HG03378 (cell line): ENCODE measurements at regions not wholly inside any gene's neighbourhood (a gene's known extent, or its start where the extent isn't known, plus 50 kb on each side); places are given as distances from the start of the nearest gene placed in this dataset.
"Not testable (repeated sequence)": the region's sequence is repeated elsewhere in the genome, so short reads cannot be mapped to it uniquely, and the experiment has no call there.

ENCODE experiments used
- ATAC-seq: cut with Tn5 transposase; IDR thresholded peaks from one replicate; pipeline ENCODE4 v1.9.1; 2021; ENCODE audit warnings: mild to moderate bottlenecking, moderate library complexity; ENCODE audit not compliant: unreplicated experiment

GRCh38 chr4:178137732-178138471, 695.7 kb upstream of the AGA start:
- ATAC-seq: no peak

GRCh38 chr4:178138491-178138890, 696.3 kb upstream of the AGA start:
- ATAC-seq: no peak

- ATAC-seq: no peak
Measured at GRCh38 chr4:178140326-178140915, 698.2 kb upstream of the AGA start.

GRCh38 chr4:178142724-178143123, 700.5 kb upstream of the AGA start:
- ATAC-seq: no peak

GRCh38 chr4:178148106-178148505, 705.9 kb upstream of the AGA start:
- ATAC-seq: no peak

- no peak for ATAC-seq
Measured at GRCh38 chr4:178165251-178165950, 723.2 kb upstream of the AGA start.

- ATAC-seq: no peak
Measured at GRCh38 chr4:178165951-178166308, 723.7 kb upstream of the AGA start.

- ATAC-seq: no peak
Measured at GRCh38 chr4:178173771-178174170, 731.5 kb upstream of the AGA start.

GRCh38 chr4:178174756-178175155, 732.5 kb upstream of the AGA start:
- no peak for ATAC-seq

- no peak for ATAC-seq
Measured at GRCh38 chr4:178185517-178185916, 743.3 kb upstream of the AGA start.

- no peak for ATAC-seq
Measured at GRCh38 chr4:178192611-178193010, 750.4 kb upstream of the AGA start.

GRCh38 chr4:178196751-178197374, 754.6 kb upstream of the AGA start:
- ATAC-seq: no peak

- no peak for ATAC-seq
Measured at GRCh38 chr4:178198691-178199090, 756.5 kb upstream of the AGA start.

- no peak for ATAC-seq
Measured at GRCh38 chr4:178202422-178202821, 760.2 kb upstream of the AGA start.

- no peak for ATAC-seq
Measured at GRCh38 chr4:178205826-178206225, 763.6 kb upstream of the AGA start.

- no peak for ATAC-seq
Measured at GRCh38 chr4:178215309-178215708, 773.1 kb upstream of the AGA start.

GRCh38 chr4:178215763-178216162, 773.5 kb upstream of the AGA start:
- no peak for ATAC-seq

- ATAC-seq: not testable (repeated sequence)
Measured at GRCh38 chr4:178226421-178226820, 784.2 kb upstream of the AGA start.

- ATAC-seq: no peak
Measured at GRCh38 chr4:178233906-178234305, 791.7 kb upstream of the AGA start.

- no peak for ATAC-seq
Measured at GRCh38 chr4:178240891-178241290, 798.7 kb upstream of the AGA start.

- no peak for ATAC-seq
Measured at GRCh38 chr4:178241601-178242118, 799.4 kb upstream of the AGA start.

- no peak for ATAC-seq
Measured at GRCh38 chr4:178242655-178243054, 800.4 kb upstream of the AGA start.
